IMR-90 (cell line): ENCODE measurements at regions not wholly inside any gene's neighbourhood (a gene's known extent, or its start where the extent isn't known, plus 50 kb on each side); places are given as distances from the start of the nearest gene placed in this dataset.

Experiments used
- ATAC-seq: fragments of 200-7000 bp; cut with Tn5 transposase; 2 replicates; pipeline ENCODE4 v1.9.1; 2020; ENCODE audit warnings: low read depth, mild to moderate bottlenecking, moderate library complexity
- BruUV-seq: library from RNA; stranded (reverse); fragments of 400-500 nt; replicated peaks from 2 replicates; lab custom pipeline; 2021; lab: Mats Ljungman, UMichigan
- CTCF ChIA-PET: fragments of 300-600 bp; formaldehyde crosslinking; extraction: SDS; loops from one replicate; lab custom pipeline; 2021; ENCODE audit warnings: antibody characterized with exemption; lab: Yijun Ruan, JAX
- POLR2A ChIA-PET: fragments of 300-600 bp; sonication (Branson Sonifier 250); formaldehyde crosslinking; loops from one replicate; lab custom pipeline; 2022; ENCODE audit warnings: antibody characterized with exemption; ENCODE audit not compliant: unreplicated experiment; lab: Charles Lee
- DNase-seq: peaks from one replicate; pipeline ENCODE4 v3.0.0; 2013
- H2AFZ ChIP-seq: replicated peaks from 2 replicates; pipeline ENCODE3; 2013; ENCODE audit warnings: low read length, mild to moderate bottlenecking; ENCODE audit not compliant: poor library complexity
- H2AK5ac ChIP-seq: 2 replicates; pipeline ENCODE4 v1.6.1; 2013; ENCODE audit warnings: low read depth, low read length, inconsistent platforms
- H2AK9ac ChIP-seq: replicated peaks from 2 replicates; pipeline ENCODE3; 2013; ENCODE audit warnings: mild to moderate bottlenecking, low read depth, low read length, moderate library complexity; ENCODE audit not compliant: poor library complexity
- H2BK120ac ChIP-seq: 2 replicates; pipeline ENCODE4 v1.6.1; 2013; ENCODE audit warnings: low read depth, low read length, inconsistent platforms
- H2BK15ac ChIP-seq: 3 replicates; pipeline ENCODE4 v1.6.1; 2013; ENCODE audit warnings: low read depth, low read length, inconsistent platforms
- H2BK20ac ChIP-seq: 2 replicates; pipeline ENCODE4 v1.6.1; 2013; ENCODE audit warnings: low read depth, mild to moderate bottlenecking, inconsistent platforms, low read length, moderate library complexity
- H2BK5ac ChIP-seq: 2 replicates; pipeline ENCODE4 v1.6.1; 2013; ENCODE audit warnings: mild to moderate bottlenecking, low read depth, low read length, inconsistent platforms; ENCODE audit not compliant: poor library complexity, severe bottlenecking
- H3K14ac ChIP-seq: replicated peaks from 2 replicates; pipeline ENCODE4 v1.6.1; 2013; ENCODE audit warnings: low read depth, low read length, inconsistent platforms
- H3K18ac ChIP-seq: 2 replicates; pipeline ENCODE4 v1.6.1; 2013; ENCODE audit warnings: low read depth, low read length, control low read depth
- H3K23ac ChIP-seq: 2 replicates; pipeline ENCODE4 v1.6.1; 2013; ENCODE audit warnings: low read depth, low read length, inconsistent platforms
- H3K27ac ChIP-seq: 2 replicates; pipeline ENCODE4 v1.5.1; 2013; ENCODE audit warnings: mild to moderate bottlenecking, control low read depth, low read length; ENCODE audit not compliant: insufficient read depth
- H3K27me3 ChIP-seq: 2 replicates; pipeline ENCODE4 v1.6.1; 2013; ENCODE audit warnings: low read length; ENCODE audit not compliant: control insufficient read depth, insufficient read depth
- H3K36me3 ChIP-seq: 2 replicates; pipeline ENCODE4 v1.6.1; 2013; ENCODE audit warnings: low read length, mixed read lengths; ENCODE audit not compliant: control insufficient read depth, insufficient read depth
- H3K4ac ChIP-seq: 2 replicates; pipeline ENCODE4 v1.6.1; 2013; ENCODE audit warnings: low read depth, low read length, inconsistent platforms
- H3K4me1 ChIP-seq: 2 replicates; pipeline ENCODE4 v1.6.1; 2013; ENCODE audit warnings: low read length, mixed read lengths; ENCODE audit not compliant: control insufficient read depth, insufficient read depth
- H3K4me2 ChIP-seq: 2 replicates; pipeline ENCODE4 v1.6.1; 2013; ENCODE audit warnings: low read depth, mild to moderate bottlenecking, control low read depth, low read length, moderate library complexity
- H3K4me3 ChIP-seq: 2 replicates; pipeline ENCODE4 v1.5.1; 2013; ENCODE audit warnings: low read depth, mild to moderate bottlenecking, control low read depth, low read length, moderate library complexity; ENCODE audit not compliant: insufficient read depth
- H3K56ac ChIP-seq: 2 replicates; pipeline ENCODE4 v1.6.1; 2013; ENCODE audit warnings: low read length, inconsistent platforms; ENCODE audit not compliant: insufficient read depth; ENCODE audit errors: extremely low read depth
- H3K79me1 ChIP-seq, 2 experiments: 2 replicates each; pipeline ENCODE4 v1.6.1; 2013; ENCODE audit warnings: low read length in 2 of 2, inconsistent platforms in 1 of 2, low read depth in 1 of 2
- H3K9ac ChIP-seq: 2 replicates; pipeline ENCODE4 v1.6.1; 2013; ENCODE audit warnings: low read depth, low read length, control low read depth
- H3K9me1 ChIP-seq: 2 replicates; pipeline ENCODE4 v1.6.1; 2013; ENCODE audit warnings: low read length, inconsistent platforms; ENCODE audit not compliant: insufficient read depth
- H3K9me3 ChIP-seq: 2 replicates; pipeline ENCODE4 v1.6.1; 2013; ENCODE audit warnings: low read length; ENCODE audit not compliant: control insufficient read depth, insufficient read depth
- H4K20me1 ChIP-seq: 2 replicates; pipeline ENCODE4 v1.6.1; 2013; ENCODE audit warnings: low read length, inconsistent platforms; ENCODE audit not compliant: insufficient read depth
- H4K5ac ChIP-seq: 2 replicates; pipeline ENCODE4 v1.6.1; 2013; ENCODE audit warnings: mild to moderate bottlenecking, low read depth, low read length, control low read depth
- H4K8ac ChIP-seq, 2 experiments: 2 replicates each; pipeline ENCODE4 v1.6.1; 2013; ENCODE audit warnings: low read depth in 2 of 2, low read length in 2 of 2, control low read depth in 1 of 2, inconsistent platforms in 1 of 2
- H4K91ac ChIP-seq: 2 replicates; pipeline ENCODE4 v1.6.1; 2013; ENCODE audit warnings: low read depth, low read length, inconsistent platforms; ENCODE audit not compliant: insufficient read depth
- BHLHE40 ChIP-seq: fragments of 150-350 bp; IDR thresholded peaks from 2 replicates; pipeline ENCODE4 v1.6.1; 2016; ENCODE audit warnings: mild to moderate bottlenecking, low read depth, low read length
- CEBPB ChIP-seq: IDR thresholded peaks from 2 replicates; pipeline ENCODE4 v1.6.1; 2012; ENCODE audit warnings: low read depth, low read length, improper control_type of control experiment
- CHD1 ChIP-seq: IDR thresholded peaks from 2 replicates; pipeline ENCODE4 v1.6.1; 2012; ENCODE audit warnings: low read depth, low read length, improper control_type of control experiment
- FOS ChIP-seq: fragments of 150-350 bp; IDR thresholded peaks from 2 replicates; pipeline ENCODE4 v1.6.1; 2016; ENCODE audit warnings: low read depth, low read length
- MAFK ChIP-seq: IDR thresholded peaks from 2 replicates; pipeline ENCODE4 v1.6.1; 2012; ENCODE audit warnings: low read depth, low read length, improper control_type of control experiment
- MXI1 ChIP-seq: IDR thresholded peaks from 2 replicates; pipeline ENCODE4 v1.6.1; 2012; ENCODE audit warnings: low read depth, mild to moderate bottlenecking, low read length, moderate library complexity, borderline replicate concordance
- NFE2L2 ChIP-seq: fragments of 150-350 bp; IDR thresholded peaks from 2 replicates; pipeline ENCODE4 v1.6.1; 2016; ENCODE audit warnings: low read depth, mild to moderate bottlenecking, low read length
- WGBS, 2 experiments: methylation state at CpG; one replicate each; pipeline versions ENCODE4 v1.1.5 to v1.1.7; 2013; ENCODE audit warnings: missing lambda C conversion rate in 2 of 2; ENCODE audit not compliant: insufficient read length in 1 of 2; ENCODE audit errors: extremely low coverage in 2 of 2; 5-methylcytosine and 5-hydroxymethylcytosine counted together
- dilution Hi-C: fragments of 300-500 bp; cut with HindIII; formaldehyde crosslinking; loops from one replicate; pipeline ENCODE4 v1.14.3; 2018; ENCODE audit warnings: low sequenced_read_pairs; ENCODE audit not compliant: unreplicated experiment
- in situ Hi-C: fragments of 300-500 bp; cut with MboI; formaldehyde crosslinking; loops from 3 replicates; pipeline ENCODE4 v1.14.3; 2019; ENCODE audit warnings: low sequenced_read_pairs, inconsistent platforms, mixed read lengths
- intact Hi-C: fragments of 100-400 bp; cut with micrococcal nuclease; formaldehyde crosslinking; loops from 2 replicates; pipeline ENCODE4 v1.10.0; 2022
- TF ChIP-seq, protein P1 (sequence below): conservative IDR thresholded peaks from 2 replicates; pipeline ENCODE4 v1.5.1; 2012; ENCODE audit warnings: mild to moderate bottlenecking, low read depth, low read length, improper control_type of control experiment

DNA sequence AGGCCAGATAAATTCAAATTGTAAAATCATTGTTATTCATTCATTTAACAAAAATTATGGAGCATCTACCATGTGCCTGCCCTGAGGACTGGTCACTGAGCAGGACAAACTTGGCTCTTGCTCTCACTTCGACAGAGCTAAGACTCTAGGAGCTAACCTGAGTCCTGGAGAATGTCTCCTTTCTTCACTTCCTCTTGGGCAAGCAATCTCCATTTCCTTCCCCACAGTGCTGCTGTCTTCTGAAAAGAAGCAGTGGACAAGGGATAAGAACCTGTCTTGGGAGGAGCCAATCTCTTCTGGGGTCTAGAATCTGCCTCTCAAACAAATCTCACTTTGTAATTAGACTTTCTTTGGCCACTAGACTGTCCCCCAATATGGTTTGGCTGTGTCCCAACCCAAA is 76.2 kb upstream of the PLXNA4 start:
- H3K18ac ChIP-seq = no peak overlapping the region

More for the DNA sequence above, 76.2 kb upstream of the PLXNA4 start:
- H3K36me3 ChIP-seq = no peaks in the 10 kb centered on the region
- no peak for ATAC-seq
- in situ Hi-C loops = no loop called here
- no peak overlapping the region for H3K4ac ChIP-seq
- dilution Hi-C loops = no loop called here
- no CpG with 5 or more reads among the region's 1 CpG for WGBS, 2 experiments
- H2AFZ ChIP-seq = no peak overlapping the region
- H3K9me1 ChIP-seq = no peaks in the 10 kb centered on the region
- ChIA-PET POLR2A (no interaction called here), CTCF (no interaction called here)
- H2BK5ac ChIP-seq = no peak overlapping the region
- H3K4me1 ChIP-seq = no peaks in the 10 kb centered on the region
- H3K4me2 ChIP-seq = no peak overlapping the region
- H3K9me3 ChIP-seq = no peaks in the 10 kb centered on the region
- TF ChIP-seq, protein P1, sequence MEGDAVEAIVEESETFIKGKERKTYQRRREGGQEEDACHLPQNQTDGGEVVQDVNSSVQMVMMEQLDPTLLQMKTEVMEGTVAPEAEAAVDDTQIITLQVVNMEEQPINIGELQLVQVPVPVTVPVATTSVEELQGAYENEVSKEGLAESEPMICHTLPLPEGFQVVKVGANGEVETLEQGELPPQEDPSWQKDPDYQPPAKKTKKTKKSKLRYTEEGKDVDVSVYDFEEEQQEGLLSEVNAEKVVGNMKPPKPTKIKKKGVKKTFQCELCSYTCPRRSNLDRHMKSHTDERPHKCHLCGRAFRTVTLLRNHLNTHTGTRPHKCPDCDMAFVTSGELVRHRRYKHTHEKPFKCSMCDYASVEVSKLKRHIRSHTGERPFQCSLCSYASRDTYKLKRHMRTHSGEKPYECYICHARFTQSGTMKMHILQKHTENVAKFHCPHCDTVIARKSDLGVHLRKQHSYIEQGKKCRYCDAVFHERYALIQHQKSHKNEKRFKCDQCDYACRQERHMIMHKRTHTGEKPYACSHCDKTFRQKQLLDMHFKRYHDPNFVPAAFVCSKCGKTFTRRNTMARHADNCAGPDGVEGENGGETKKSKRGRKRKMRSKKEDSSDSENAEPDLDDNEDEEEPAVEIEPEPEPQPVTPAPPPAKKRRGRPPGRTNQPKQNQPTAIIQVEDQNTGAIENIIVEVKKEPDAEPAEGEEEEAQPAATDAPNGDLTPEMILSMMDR = no peak
- no peak for TF ChIP-seq CEBPB
- no peak for TF ChIP-seq NFE2L2
- TF ChIP-seq MAFK = no peak
- no peak for TF ChIP-seq BHLHE40
- TF ChIP-seq MXI1 = no peak
- no peak for TF ChIP-seq FOS
- TF ChIP-seq CHD1 = no peak
- H2AK5ac ChIP-seq = no peak overlapping the region
- H2BK120ac ChIP-seq = no peak overlapping the region
- no peak overlapping the region for H4K5ac ChIP-seq
- no peak overlapping the region for H3K27ac ChIP-seq
- no peak overlapping the region for H3K14ac ChIP-seq
- intact Hi-C loops = no loop called here
- H4K20me1 ChIP-seq = no peaks in the 10 kb centered on the region
- H4K8ac ChIP-seq = no peak overlapping the region
- H3K27me3 ChIP-seq = no peaks in the 10 kb centered on the region
- no peak overlapping the region for H2AK9ac ChIP-seq
- H3K9ac ChIP-seq = no peak overlapping the region
- no peaks in the 10 kb centered on the region for H3K79me1 ChIP-seq
- no peak overlapping the region for H2BK15ac ChIP-seq
- no peak for DNase-seq
- no peak overlapping the region for H2BK20ac ChIP-seq
- H3K4me3 ChIP-seq = no peak overlapping the region
- no peak overlapping the region for H4K91ac ChIP-seq
- no TSS peak for BruUV-seq
- H3K23ac ChIP-seq = no peak overlapping the region
- H3K56ac ChIP-seq = no peak overlapping the region
